GM21723 (cell line): ENCODE measurements at regions not wholly inside any gene's neighbourhood (a gene's known extent, or its start where the extent isn't known, plus 50 kb on each side); places are given as distances from the start of the nearest gene placed in this dataset.

Experiments
- ATAC-seq: cut with Tn5 transposase; IDR thresholded peaks from one replicate; pipeline ENCODE4 v1.9.1; 2021; ENCODE audit warnings: mild to moderate bottlenecking, moderate library complexity; ENCODE audit not compliant: unreplicated experiment

GRCh38 chr7:32200646-32201045, 130.4 kb upstream of the PDE1C start:
- no peak for ATAC-seq

- no peak for ATAC-seq
These were observed 124.3 kb upstream of the PDE1C start for GRCh38 chr7:32194537-32194936.

- no peak for ATAC-seq
These were observed 121.1 kb upstream of the PDE1C start for GRCh38 chr7:32191305-32191704.

GRCh38 chr7:32179567-32179966, 109.4 kb upstream of the PDE1C start:
- no peak for ATAC-seq

GRCh38 chr7:32178677-32179366, 108.6 kb upstream of the PDE1C start:
- no peak for ATAC-seq

GRCh38 chr7:32177232-32177631, 107.0 kb upstream of the PDE1C start:
- no peak for ATAC-seq

GRCh38 chr7:32175099-32175498, 104.9 kb upstream of the PDE1C start:
- no peak for ATAC-seq

GRCh38 chr7:32171248-32171647, 101.0 kb upstream of the PDE1C start:
- ATAC-seq: no peak

GRCh38 chr7:32170838-32171237, 100.6 kb upstream of the PDE1C start:
- no peak for ATAC-seq

GRCh38 chr7:32169228-32169627, 99.0 kb upstream of the PDE1C start:
- ATAC-seq: no peak

GRCh38 chr7:32167815-32168214, 97.6 kb upstream of the PDE1C start:
- no peak for ATAC-seq

GRCh38 chr7:32167256-32167655, 97.0 kb upstream of the PDE1C start:
- no peak for ATAC-seq

GRCh38 chr7:32164341-32164996, 94.3 kb upstream of the PDE1C start:
- no peak for ATAC-seq

- ATAC-seq: no peak
These were observed 93.7 kb upstream of the PDE1C start for GRCh38 chr7:32163896-32164295.

GRCh38 chr7:32163141-32163806, 93.1 kb upstream of the PDE1C start:
- no peak for ATAC-seq

GRCh38 chr7:32161708-32162107, 91.5 kb upstream of the PDE1C start:
- ATAC-seq: no peak

- ATAC-seq: no peak
These were observed 88.8 kb upstream of the PDE1C start for GRCh38 chr7:32158751-32159745.

GRCh38 chr7:32158076-32158475, 87.9 kb upstream of the PDE1C start:
- no peak for ATAC-seq

GRCh38 chr7:32155712-32156111, 85.5 kb upstream of the PDE1C start:
- ATAC-seq: no peak

- ATAC-seq: no peak
These were observed 84.6 kb upstream of the PDE1C start for GRCh38 chr7:32154797-32155196.

GRCh38 chr7:32153006-32153405, 82.8 kb upstream of the PDE1C start:
- ATAC-seq: no peak
